ENCODE measurements at regions not wholly inside any gene's neighbourhood (a gene's known extent, or its start where the extent isn't known, plus 50 kb on each side); places are given as distances from the start of the nearest gene placed in this dataset.
A peak's percentile ranks its signal among the peaks of the same experiment; 100 is the strongest.

- no peak for TF ChIP-seq Cebpa-rat (IDR thresholded peaks at IDR 0.05)
- Histone ChIP-seq H3K9me3 (no peaks in the 10 kb centered on the region), H3K27me3 (no peaks in the 10 kb centered on the region), H3K9ac (no peak overlapping the region), H3K27ac (no peak overlapping the region), H3K36me3 (no peaks in the 10 kb centered on the region), H3K4me3 (no peak overlapping the region), H3K4me1 (peaks cover 14% of the 10 kb centered on the region; the same call in 1 of the 2 replicates), H3K4me2 (no peak overlapping the region), H4K20me1 (no peaks in the 10 kb centered on the region)
Measured at GRCh38 chr17:79153367-79154130, 78.9 kb downstream of the ENGASE start.

GRCh38 chr17:79152636-79153035 lies 78.0 kb downstream of the ENGASE start:
- Histone ChIP-seq H3K27me3 (no peaks in the 10 kb centered on the region), H3K9ac (no peak overlapping the region), H3K9me3 (no peaks in the 10 kb centered on the region), H3K4me1 (peaks cover 23% of the 10 kb centered on the region), H3K4me3 (no peak overlapping the region), H3K4me2 (no peak overlapping the region), H3K27ac (no peak overlapping the region), H4K20me1 (no peaks in the 10 kb centered on the region), H3K36me3 (no peaks in the 10 kb centered on the region)
- TF ChIP-seq Cebpa-rat (IDR thresholded peaks at IDR 0.05) = no peak

GRCh38 chr17:79152110-79152509 lies 77.5 kb downstream of the ENGASE start:
- Histone ChIP-seq H3K4me2 (no peak overlapping the region), H3K9ac (no peak overlapping the region), H3K27me3 (no peaks in the 10 kb centered on the region), H3K4me1 (peaks cover 27% of the 10 kb centered on the region), H3K27ac (no peak overlapping the region), H3K9me3 (no peaks in the 10 kb centered on the region), H3K4me3 (no peak overlapping the region), H3K36me3 (no peaks in the 10 kb centered on the region), H4K20me1 (no peaks in the 10 kb centered on the region)
- no peak for TF ChIP-seq Cebpa-rat (IDR thresholded peaks at IDR 0.05)

GRCh38 chr17:79150799-79151198 lies 76.2 kb downstream of the ENGASE start:
- peaks cover 20% of the 10 kb centered on the region for H3K4me1 ChIP-seq
- H3K27me3 ChIP-seq = no peaks in the 10 kb centered on the region
- no peak overlapping the region for H3K4me2 ChIP-seq
- no peaks in the 10 kb centered on the region for H4K20me1 ChIP-seq
- H3K36me3 ChIP-seq = no peaks in the 10 kb centered on the region
- H3K27ac ChIP-seq = no peak overlapping the region
- no peak overlapping the region for H3K9ac ChIP-seq
- no peak overlapping the region for H3K4me3 ChIP-seq
- H3K9me3 ChIP-seq = no peaks in the 10 kb centered on the region
- no peak for TF ChIP-seq Cebpa-rat (IDR thresholded peaks at IDR 0.05)

- no peak overlapping the region for H3K4me3 ChIP-seq
- peaks cover 24% of the 10 kb centered on the region for H3K4me1 ChIP-seq
- no peaks in the 10 kb centered on the region for H3K27me3 ChIP-seq
- no peak overlapping the region for H3K27ac ChIP-seq
- no peaks in the 10 kb centered on the region for H4K20me1 ChIP-seq
- no peaks in the 10 kb centered on the region for H3K36me3 ChIP-seq
- TF ChIP-seq Cebpa-rat (IDR thresholded peaks at IDR 0.05) = no peak
- H3K9me3 ChIP-seq = no peaks in the 10 kb centered on the region
- no peak overlapping the region for H3K9ac ChIP-seq
- H3K4me2 ChIP-seq = no peak overlapping the region
Measured at GRCh38 chr17:79150035-79150733, 75.6 kb downstream of the ENGASE start.

- H3K36me3 ChIP-seq = no peaks in the 10 kb centered on the region
- no peaks in the 10 kb centered on the region for H3K27me3 ChIP-seq
- no peak overlapping the region for H3K4me3 ChIP-seq
- H3K9ac ChIP-seq = no peak overlapping the region
- no peak overlapping the region for H3K27ac ChIP-seq
- no peak overlapping the region for H3K4me2 ChIP-seq
- H3K4me1 ChIP-seq = peaks cover 34% of the 10 kb centered on the region
- H4K20me1 ChIP-seq = no peaks in the 10 kb centered on the region
- no peak for TF ChIP-seq Cebpa-rat (IDR thresholded peaks at IDR 0.05)
- H3K9me3 ChIP-seq = no peaks in the 10 kb centered on the region
Measured at GRCh38 chr17:79148584-79148983, 74.0 kb downstream of the ENGASE start.

GRCh38 chr17:79147746-79148506 lies 73.3 kb downstream of the ENGASE start:
- Histone ChIP-seq H3K9ac (no peak overlapping the region), H3K4me3 (no peak overlapping the region), H3K4me2 (peak overlapping the region; percentile 34; the same call in 1 of the 2 replicates), H4K20me1 (no peaks in the 10 kb centered on the region), H3K27ac (no peak overlapping the region), H3K27me3 (no peaks in the 10 kb centered on the region), H3K36me3 (no peaks in the 10 kb centered on the region), H3K9me3 (no peaks in the 10 kb centered on the region), H3K4me1 (peaks cover 40% of the 10 kb centered on the region)
- no peak for TF ChIP-seq Cebpa-rat (IDR thresholded peaks at IDR 0.05)

- H3K4me2 ChIP-seq = peak overlapping the region; percentile 4; the same call in 1 of the 2 replicates
- no peak overlapping the region for H3K9ac ChIP-seq
- TF ChIP-seq Cebpa-rat (IDR thresholded peaks at IDR 0.05) = no peak
- no peak overlapping the region for H3K27ac ChIP-seq
- peaks cover 53% of the 10 kb centered on the region for H3K4me1 ChIP-seq
- no peak overlapping the region for H3K4me3 ChIP-seq
- H3K27me3 ChIP-seq = no peaks in the 10 kb centered on the region
- H3K36me3 ChIP-seq = no peaks in the 10 kb centered on the region
- no peaks in the 10 kb centered on the region for H4K20me1 ChIP-seq
- no peaks in the 10 kb centered on the region for H3K9me3 ChIP-seq
Measured at GRCh38 chr17:79146562-79146961, 71.9 kb downstream of the ENGASE start.

GRCh38 chr17:79145548-79145947 lies 70.9 kb downstream of the ENGASE start:
- Histone ChIP-seq H3K4me3 (no peak overlapping the region), H3K36me3 (no peaks in the 10 kb centered on the region), H4K20me1 (no peaks in the 10 kb centered on the region), H3K4me2 (no peak overlapping the region), H3K27ac (no peak overlapping the region), H3K4me1 (peaks cover 63% of the 10 kb centered on the region), H3K27me3 (no peaks in the 10 kb centered on the region), H3K9me3 (no peaks in the 10 kb centered on the region), H3K9ac (no peak overlapping the region)
- no peak for TF ChIP-seq Cebpa-rat (IDR thresholded peaks at IDR 0.05)

GRCh38 chr17:79144133-79144532 lies 69.5 kb downstream of the ENGASE start:
- H3K27ac ChIP-seq = no peak overlapping the region
- H3K4me1 ChIP-seq = peaks cover 67% of the 10 kb centered on the region
- no peaks in the 10 kb centered on the region for H3K27me3 ChIP-seq
- H3K36me3 ChIP-seq = no peaks in the 10 kb centered on the region
- H4K20me1 ChIP-seq = no peaks in the 10 kb centered on the region
- TF ChIP-seq Cebpa-rat (IDR thresholded peaks at IDR 0.05) = no peak
- H3K9me3 ChIP-seq = no peaks in the 10 kb centered on the region
- H3K4me2 ChIP-seq = no peak overlapping the region
- no peak overlapping the region for H3K4me3 ChIP-seq
- H3K9ac ChIP-seq = no peak overlapping the region

Data from BLaER1 (cell line).